HepG2 (cell line): ENCODE measurements at regions not wholly inside any gene's neighbourhood (a gene's known extent, or its start where the extent isn't known, plus 50 kb on each side); places are given as distances from the start of the nearest gene placed in this dataset.

Experiments
- ATAC-seq: fragments of 200-7000 bp; cut with Tn5 transposase; 3 replicates; pipeline ENCODE4 v1.9.1; 2020; ENCODE audit warnings: mild to moderate bottlenecking, moderate library complexity
- BruUV-seq: library from RNA; stranded (reverse); fragments of 400-500 nt; replicated peaks from 2 replicates; lab custom pipeline; 2021; lab: Mats Ljungman, UMichigan
- CTCF ChIA-PET: fragments of 300-600 bp; formaldehyde crosslinking; extraction: SDS; loops from one replicate; lab custom pipeline; 2021; ENCODE audit warnings: low total read pairs, inconsistent platforms, low intra/inter-chr PET ratio; lab: Yijun Ruan, JAX
- POLR2A ChIA-PET: fragments of 350-600 bp; sonication (Branson Sonifier 250); formaldehyde crosslinking; loops from one replicate; lab custom pipeline; 2020; ENCODE audit warnings: antibody characterized with exemption, inconsistent platforms; lab: Yijun Ruan, JAX
- DNase-seq: peaks from one replicate; pipeline ENCODE4 v3.0.0-alpha.2; 2015; ENCODE audit warnings: low spot score
- FAIRE-seq: peaks from 3 replicates; lab custom pipeline; 2011; peaks lifted over from hg19 to GRCh38; lab: Jason Lieb, UNC
- H2AFZ ChIP-seq: one replicate; pipeline ENCODE4 v1.6.1; 2011; ENCODE audit warnings: low read length, inconsistent platforms
- H3K27ac ChIP-seq: fragments of 300-600 bp; 3 replicates; pipeline ENCODE4 v1.8.0; 2011; ENCODE audit warnings: mixed run types, mild to moderate bottlenecking, mixed read lengths, low read length, inconsistent platforms; ENCODE audit not compliant: insufficient read depth; ENCODE audit errors: extremely low read length
- H3K27me3 ChIP-seq, 2 experiments: fragments of 200-600 bp in 1 of 2; 2 replicates in 1 of 2; 3 replicates in 1 of 2; pipeline versions ENCODE4 v1.6.0 to v1.8.0; 2011; ENCODE audit warnings: low read length in 2 of 2, mild to moderate bottlenecking in 2 of 2, moderate library complexity in 2 of 2, inconsistent platforms in 1 of 2; ENCODE audit not compliant: insufficient read depth in 2 of 2, control insufficient read depth in 1 of 2
- H3K36me3 ChIP-seq, 2 experiments: fragments of 200-600 bp in 1 of 2; replicated peaks in 1 of 2; 2 replicates in 1 of 2; 3 replicates in 1 of 2; pipeline versions ENCODE4 v1.5.1 to v1.8.0; 2011; ENCODE audit warnings: low read length in 2 of 2, inconsistent platforms in 1 of 2; ENCODE audit not compliant: insufficient read depth in 2 of 2, control insufficient read depth in 1 of 2
- H3K4me1 ChIP-seq: 2 replicates; pipeline ENCODE4 v1.5.1; 2012; ENCODE audit warnings: low read length, inconsistent platforms; ENCODE audit not compliant: insufficient read depth
- H3K4me2 ChIP-seq: 2 replicates; pipeline ENCODE4 v1.6.0; 2011; ENCODE audit warnings: low read depth, low read length, inconsistent platforms
- H3K4me3 ChIP-seq, 3 experiments: fragments of 200-600 bp in 1 of 3; sonication (generic), shearing (Covaris generic) in 1 of 3; replicated peaks in 1 of 3; 2 replicates each; pipeline ENCODE4 v1.5.1; 2011 to 2016; ENCODE audit warnings: low read length in 3 of 3, inconsistent platforms in 2 of 3, low read depth in 2 of 3, mild to moderate bottlenecking in 2 of 3, control low read depth in 1 of 3, mixed read lengths in 1 of 3; ENCODE audit not compliant: insufficient read depth in 1 of 3
- H3K79me2 ChIP-seq: one replicate; pipeline ENCODE4 v1.6.1; 2011; ENCODE audit warnings: low read length, inconsistent platforms; ENCODE audit not compliant: insufficient read depth
- H3K9ac ChIP-seq: 2 replicates; pipeline ENCODE4 v1.6.0; 2011; ENCODE audit warnings: mild to moderate bottlenecking, low read depth, low read length, inconsistent platforms; ENCODE audit not compliant: insufficient read depth
- H3K9me3 ChIP-seq: 2 replicates; pipeline ENCODE4 v1.5.1; 2012; ENCODE audit warnings: mild to moderate bottlenecking, low read length
- H4K20me1 ChIP-seq: 2 replicates; pipeline ENCODE4 v1.6.0; 2011; ENCODE audit warnings: inconsistent platforms, mild to moderate bottlenecking, low read length, moderate library complexity; ENCODE audit not compliant: insufficient read depth
- IRF9 ChIP-seq: sonication (generic); formaldehyde crosslinking; IDR thresholded peaks from 2 replicates; pipeline ENCODE4 v1.8.0; 2022; ENCODE audit warnings: missing genetic modification reagents, mild to moderate bottlenecking, borderline replicate concordance
- KMT2A ChIP-seq: sonication (generic); formaldehyde crosslinking; IDR thresholded peaks from 2 replicates; pipeline ENCODE4 v1.4.0; 2020; ENCODE audit warnings: missing genetic modification reagents
- MIER3 ChIP-seq: IDR thresholded peaks from 2 replicates; pipeline ENCODE4 v1.6.1; 2016; ENCODE audit warnings: missing compliant biosample characterization, borderline replicate concordance
- MIXL1 ChIP-seq: IDR thresholded peaks from 2 replicates; pipeline ENCODE4 v1.6.1; 2016
- RARA ChIP-seq: IDR thresholded peaks from 2 replicates; pipeline ENCODE4 v1.6.1; 2016; ENCODE audit warnings: missing genetic modification reagents, missing compliant biosample characterization
- RARG ChIP-seq: sonication (generic); formaldehyde crosslinking; IDR thresholded peaks from 2 replicates; pipeline ENCODE4 v1.4.0; 2020; ENCODE audit warnings: low read depth, mild to moderate bottlenecking, missing genetic modification reagents
- SATB2 ChIP-seq: sonication (generic); formaldehyde crosslinking; IDR thresholded peaks from 2 replicates; pipeline ENCODE4 v1.5.0; 2020; ENCODE audit warnings: missing genetic modification reagents
- TAF1 ChIP-seq: sonication (generic); formaldehyde crosslinking; IDR thresholded peaks from 2 replicates; pipeline ENCODE4 v1.4.0; 2020; ENCODE audit warnings: missing genetic modification reagents
- TOE1 ChIP-seq: sonication (generic); formaldehyde crosslinking; IDR thresholded peaks from 2 replicates; pipeline ENCODE4 v1.4.0; 2020; ENCODE audit warnings: mild to moderate bottlenecking, missing genetic modification reagents
- USF2 ChIP-seq, 2 experiments: sonication (generic) in 1 of 2; formaldehyde crosslinking in 1 of 2; IDR thresholded peaks; 2 replicates each; pipeline versions ENCODE4 v1.5.1 to v1.6.1; 2011 to 2020; ENCODE audit warnings: borderline replicate concordance in 1 of 2, low read depth in 1 of 2, low read length in 1 of 2, mild to moderate bottlenecking in 1 of 2, missing genetic modification reagents in 1 of 2, moderate library complexity in 1 of 2
- ZNF317 ChIP-seq: sonication (generic); formaldehyde crosslinking; IDR thresholded peaks from 2 replicates; pipeline ENCODE4 v1.5.0; 2020; ENCODE audit warnings: mild to moderate bottlenecking, missing genetic modification reagents
- ZNF33A ChIP-seq: sonication (generic); formaldehyde crosslinking; IDR thresholded peaks from 2 replicates; pipeline ENCODE4 v1.5.1; 2020; ENCODE audit warnings: missing genetic modification reagents, mild to moderate bottlenecking, moderate library complexity, borderline replicate concordance
- ZNF432 ChIP-seq: sonication (generic); formaldehyde crosslinking; IDR thresholded peaks from 2 replicates; pipeline ENCODE4 v1.5.0; 2020; ENCODE audit warnings: missing genetic modification reagents, mild to moderate bottlenecking, borderline replicate concordance
- ZNF44 ChIP-seq: sonication (generic); formaldehyde crosslinking; IDR thresholded peaks from 2 replicates; pipeline ENCODE4 v1.5.1; 2020; ENCODE audit warnings: mild to moderate bottlenecking, missing genetic modification reagents
- ZNF484 ChIP-seq: sonication (generic); formaldehyde crosslinking; IDR thresholded peaks from 2 replicates; pipeline ENCODE4 v1.5.1; 2020; ENCODE audit warnings: mild to moderate bottlenecking, low read depth, missing genetic modification reagents, borderline replicate concordance
- ZSCAN20 ChIP-seq: sonication (generic); formaldehyde crosslinking; IDR thresholded peaks from 2 replicates; pipeline ENCODE4 v1.4.0; 2020; ENCODE audit warnings: missing genetic modification reagents, mild to moderate bottlenecking, borderline replicate concordance
- WGBS: methylation state at CpG from one replicate; pipeline ENCODE4 v1.1.6; 2017; ENCODE audit warnings: low lambda C conversion rate; 5-methylcytosine and 5-hydroxymethylcytosine counted together
- in situ Hi-C: cut with HindIII; loops from 2 replicates; pipeline ENCODE4 v1.10.0; 2017; ENCODE audit warnings: low pct_unique_long_range_greater_than_20kb; ENCODE audit not compliant: extremely low pct_ligation_motif_present
- intact Hi-C: fragments of 100-400 bp; cut with micrococcal nuclease; formaldehyde crosslinking; loops from one replicate; pipeline ENCODE4 v1.10.0; 2022; ENCODE audit not compliant: unreplicated experiment
- TF ChIP-seq, protein P1 (sequence below): sonication (generic); formaldehyde crosslinking; IDR thresholded peaks from 2 replicates; pipeline ENCODE4 v1.4.0; 2020; ENCODE audit warnings: mild to moderate bottlenecking, missing genetic modification reagents
- TF ChIP-seq, protein P2 (sequence below): IDR thresholded peaks from 2 replicates; pipeline ENCODE4 v1.4.0; 2020; ENCODE audit warnings: mild to moderate bottlenecking, missing genetic modification reagents

DNA sequence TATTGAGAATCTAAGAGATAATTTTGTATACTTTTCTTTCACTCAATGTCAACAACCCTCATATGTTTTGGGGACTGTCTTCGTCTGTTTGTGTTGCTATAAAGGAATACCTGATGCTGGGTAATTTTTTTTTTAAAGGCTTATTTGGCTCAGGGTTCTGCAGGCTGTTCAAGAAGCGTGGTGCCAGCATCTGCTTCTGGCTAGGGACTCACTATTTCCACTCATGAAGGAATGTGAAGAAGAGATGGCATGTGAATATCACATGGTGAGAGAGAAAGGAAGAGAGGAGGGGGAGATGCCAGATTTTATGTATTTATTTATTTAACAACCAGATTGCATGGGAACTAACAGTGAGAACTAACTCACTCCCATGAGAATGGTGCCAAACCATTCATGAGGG, 827.4 kb upstream of the PHF14 start:
- no peak overlapping the region for H3K9ac ChIP-seq
- H3K36me3 ChIP-seq: no peaks in the 10 kb centered on the region
- H4K20me1 ChIP-seq: no peaks in the 10 kb centered on the region
- no TSS peak for BruUV-seq
- DNase-seq (no peak), FAIRE-seq (no peak), ATAC-seq (no peak)
- no peaks in the 10 kb centered on the region for H3K4me1 ChIP-seq
- in situ Hi-C loops (no loop called here), intact Hi-C loops (no loop called here)
- H3K4me3 ChIP-seq: no peak overlapping the region
- CTCF ChIA-PET: no interaction called here
- H3K27ac ChIP-seq: no peak overlapping the region
- no peaks in the 10 kb centered on the region for H3K27me3 ChIP-seq
- H3K79me2 ChIP-seq: no peaks in the 10 kb centered on the region
- H3K4me2 ChIP-seq: no peak overlapping the region
- POLR2A ChIA-PET: no interaction called here
- 0% methylated on average over 2 of the region's 2 CpGs for WGBS
- no peak overlapping the region for H2AFZ ChIP-seq
- peaks cover 73% of the 10 kb centered on the region for H3K9me3 ChIP-seq
- TF ChIP-seq RARA (CRISPR knock-in tag) (no peak), ZNF484 (CRISPR knock-in tag) (no peak), ZNF432 (CRISPR knock-in tag) (no peak), USF2 (IDR thresholded peaks at IDR 0.05; ENCODE audit: low read depth, low read length) (no peak), USF2 (CRISPR knock-in tag; IDR thresholded peaks at IDR 0.05; ENCODE audit: borderline replicate concordance) (no peak), ZNF317 (no peak), ZNF44 (CRISPR knock-in tag) (no peak), ZSCAN20 (CRISPR knock-in tag) (no peak), KMT2A (CRISPR knock-in tag) (no peak), SATB2 (CRISPR knock-in tag) (no peak), TOE1 (no peak), MIXL1 (CRISPR knock-in tag) (no peak), RARG (CRISPR knock-in tag) (no peak), TAF1 (CRISPR knock-in tag) (no peak), ZNF33A (CRISPR knock-in tag) (no peak), IRF9 (no peak), MIER3 (CRISPR knock-in tag) (no peak)
- TF ChIP-seq, protein P1, sequence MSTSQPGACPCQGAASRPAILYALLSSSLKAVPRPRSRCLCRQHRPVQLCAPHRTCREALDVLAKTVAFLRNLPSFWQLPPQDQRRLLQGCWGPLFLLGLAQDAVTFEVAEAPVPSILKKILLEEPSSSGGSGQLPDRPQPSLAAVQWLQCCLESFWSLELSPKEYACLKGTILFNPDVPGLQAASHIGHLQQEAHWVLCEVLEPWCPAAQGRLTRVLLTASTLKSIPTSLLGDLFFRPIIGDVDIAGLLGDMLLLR (CRISPR knock-in tag): no peak
- TF ChIP-seq, protein P2, sequence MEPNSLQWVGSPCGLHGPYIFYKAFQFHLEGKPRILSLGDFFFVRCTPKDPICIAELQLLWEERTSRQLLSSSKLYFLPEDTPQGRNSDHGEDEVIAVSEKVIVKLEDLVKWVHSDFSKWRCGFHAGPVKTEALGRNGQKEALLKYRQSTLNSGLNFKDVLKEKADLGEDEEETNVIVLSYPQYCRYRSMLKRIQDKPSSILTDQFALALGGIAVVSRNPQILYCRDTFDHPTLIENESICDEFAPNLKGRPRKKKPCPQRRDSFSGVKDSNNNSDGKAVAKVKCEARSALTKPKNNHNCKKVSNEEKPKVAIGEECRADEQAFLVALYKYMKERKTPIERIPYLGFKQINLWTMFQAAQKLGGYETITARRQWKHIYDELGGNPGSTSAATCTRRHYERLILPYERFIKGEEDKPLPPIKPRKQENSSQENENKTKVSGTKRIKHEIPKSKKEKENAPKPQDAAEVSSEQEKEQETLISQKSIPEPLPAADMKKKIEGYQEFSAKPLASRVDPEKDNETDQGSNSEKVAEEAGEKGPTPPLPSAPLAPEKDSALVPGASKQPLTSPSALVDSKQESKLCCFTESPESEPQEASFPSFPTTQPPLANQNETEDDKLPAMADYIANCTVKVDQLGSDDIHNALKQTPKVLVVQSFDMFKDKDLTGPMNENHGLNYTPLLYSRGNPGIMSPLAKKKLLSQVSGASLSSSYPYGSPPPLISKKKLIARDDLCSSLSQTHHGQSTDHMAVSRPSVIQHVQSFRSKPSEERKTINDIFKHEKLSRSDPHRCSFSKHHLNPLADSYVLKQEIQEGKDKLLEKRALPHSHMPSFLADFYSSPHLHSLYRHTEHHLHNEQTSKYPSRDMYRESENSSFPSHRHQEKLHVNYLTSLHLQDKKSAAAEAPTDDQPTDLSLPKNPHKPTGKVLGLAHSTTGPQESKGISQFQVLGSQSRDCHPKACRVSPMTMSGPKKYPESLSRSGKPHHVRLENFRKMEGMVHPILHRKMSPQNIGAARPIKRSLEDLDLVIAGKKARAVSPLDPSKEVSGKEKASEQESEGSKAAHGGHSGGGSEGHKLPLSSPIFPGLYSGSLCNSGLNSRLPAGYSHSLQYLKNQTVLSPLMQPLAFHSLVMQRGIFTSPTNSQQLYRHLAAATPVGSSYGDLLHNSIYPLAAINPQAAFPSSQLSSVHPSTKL (CRISPR knock-in tag): no peak
